ENCODE measurements at regions not wholly inside any gene's neighbourhood (a gene's known extent, or its start where the extent isn't known, plus 50 kb on each side); places are given as distances from the start of the nearest gene placed in this dataset.

GRCh38 chr13:50712881-50713280 is 130.6 kb downstream of the DLEU7 start:
- no peak for TF ChIP-seq CTCF (IDR thresholded peaks at IDR 0.05)
- no peak for TF ChIP-seq POLR2A (IDR thresholded peaks at IDR 0.05)

Data from transverse colon (tissue), 3 donors.